ENCODE measurements at regions not wholly inside any gene's neighbourhood (a gene's known extent, or its start where the extent isn't known, plus 50 kb on each side); places are given as distances from the start of the nearest gene placed in this dataset.

DNA sequence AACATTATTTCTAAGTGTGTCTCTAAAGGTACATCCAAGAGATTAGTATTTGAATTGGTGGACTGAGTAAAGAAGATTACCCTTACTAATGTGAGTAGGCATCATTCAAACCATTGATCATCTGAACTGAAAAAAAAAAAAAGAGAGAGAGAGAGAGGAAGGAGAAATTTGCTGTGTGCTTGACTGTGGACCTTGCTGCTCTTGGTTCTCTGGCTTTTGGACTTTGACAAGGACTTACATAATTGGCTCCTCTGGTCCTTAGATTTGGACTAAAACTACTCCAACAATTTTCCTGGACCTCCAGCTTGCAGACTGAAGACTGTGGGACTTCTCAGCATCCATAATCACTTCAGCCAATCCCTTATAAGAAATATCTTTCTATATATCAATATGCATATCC, 1091.9 kb upstream of the EDIL3 start:
- Histone ChIP-seq H3K27ac (ENCODE audit: low read length) (no peak overlapping the region), H3K4me1 (ENCODE audit: insufficient read depth, low read length) (no peaks in the 10 kb centered on the region), H3K4me3 (ENCODE audit: low read length) (no peak overlapping the region), H3K27me3 (ENCODE audit: insufficient read depth, low read length) (no peaks in the 10 kb centered on the region), H3K9me3 (ENCODE audit: insufficient read depth, low read depth, low read length) (0 out of 2 replicates have a peak, but pooled peaks cover 5% of the 10 kb centered on the region), H3K9ac (ENCODE audit: low read depth, low read length) (no peak overlapping the region), H3K36me3 (ENCODE audit: insufficient read depth, low read depth, low read length) (no peaks in the 10 kb centered on the region)

DNA sequence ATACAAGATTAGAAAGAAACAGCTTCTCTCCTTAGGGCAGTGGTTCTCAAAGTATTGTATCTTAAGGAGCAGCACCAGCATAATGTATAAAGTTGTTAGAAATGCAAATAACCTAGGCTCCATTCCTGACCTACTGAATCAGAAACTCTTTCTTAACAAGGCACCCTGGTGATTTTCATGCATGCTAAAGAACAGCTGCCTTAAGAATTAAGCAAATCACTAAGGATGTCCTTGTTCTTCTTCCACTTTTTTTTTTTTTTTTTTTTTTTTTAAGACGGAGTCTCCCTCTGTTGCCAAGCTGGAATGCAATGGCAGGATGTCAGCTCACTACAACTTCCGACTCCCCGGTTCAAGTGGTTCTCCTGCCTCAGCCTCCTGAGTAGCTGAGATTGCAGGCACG, 1095.2 kb upstream of the EDIL3 start:
- no peak overlapping the region for H3K27ac ChIP-seq (ENCODE audit: low read length)
- H3K9ac ChIP-seq (ENCODE audit: low read depth, low read length), result no peak overlapping the region
- no peaks in the 10 kb centered on the region for H3K4me1 ChIP-seq (ENCODE audit: insufficient read depth, low read length)
- no peaks in the 10 kb centered on the region for H3K36me3 ChIP-seq (ENCODE audit: insufficient read depth, low read depth, low read length)
- H3K4me3 ChIP-seq (ENCODE audit: low read length), result no peak overlapping the region
- H3K9me3 ChIP-seq (ENCODE audit: insufficient read depth, low read depth, low read length), result peaks cover 30% of the 10 kb centered on the region
- no peaks in the 10 kb centered on the region for H3K27me3 ChIP-seq (ENCODE audit: insufficient read depth, low read length)

DNA sequence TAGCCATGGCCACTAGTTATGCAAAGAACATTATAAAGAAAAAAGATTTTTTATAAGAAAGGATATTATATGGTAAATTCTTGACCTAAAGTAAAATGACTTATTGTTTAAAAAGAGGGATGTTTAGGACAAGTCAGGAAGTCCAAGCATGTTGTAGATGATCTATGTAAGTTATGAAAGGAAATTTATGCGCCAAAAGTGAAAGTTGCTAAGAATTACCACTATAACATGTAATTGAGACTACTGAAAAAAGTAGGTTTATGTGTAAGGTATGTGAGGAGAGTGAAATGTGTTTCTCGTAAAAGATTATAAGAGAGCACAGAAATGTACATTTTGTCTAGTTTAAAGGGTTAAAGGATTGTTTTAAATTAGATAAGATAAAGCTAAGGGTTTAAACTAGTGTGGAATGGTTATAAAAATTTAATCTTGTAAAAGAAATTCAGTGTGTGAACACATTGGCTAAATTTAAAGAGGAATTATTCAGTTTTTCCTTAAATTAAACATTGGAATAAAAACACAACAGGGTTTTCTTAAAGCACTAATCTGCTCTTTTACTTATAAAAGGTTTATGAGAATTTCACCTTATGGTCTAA, 1100.4 kb upstream of the EDIL3 start:
- no peaks in the 10 kb centered on the region for H3K27me3 ChIP-seq (ENCODE audit: insufficient read depth, low read length)
- H3K4me3 ChIP-seq (ENCODE audit: low read length), result no peak overlapping the region
- H3K9ac ChIP-seq (ENCODE audit: low read depth, low read length), result no peak overlapping the region
- peaks cover 49% of the 10 kb centered on the region for H3K9me3 ChIP-seq (ENCODE audit: insufficient read depth, low read depth, low read length)
- H3K4me1 ChIP-seq (ENCODE audit: insufficient read depth, low read length), result no peaks in the 10 kb centered on the region
- H3K36me3 ChIP-seq (ENCODE audit: insufficient read depth, low read depth, low read length), result no peaks in the 10 kb centered on the region
- no peak overlapping the region for H3K27ac ChIP-seq (ENCODE audit: low read length)

DNA sequence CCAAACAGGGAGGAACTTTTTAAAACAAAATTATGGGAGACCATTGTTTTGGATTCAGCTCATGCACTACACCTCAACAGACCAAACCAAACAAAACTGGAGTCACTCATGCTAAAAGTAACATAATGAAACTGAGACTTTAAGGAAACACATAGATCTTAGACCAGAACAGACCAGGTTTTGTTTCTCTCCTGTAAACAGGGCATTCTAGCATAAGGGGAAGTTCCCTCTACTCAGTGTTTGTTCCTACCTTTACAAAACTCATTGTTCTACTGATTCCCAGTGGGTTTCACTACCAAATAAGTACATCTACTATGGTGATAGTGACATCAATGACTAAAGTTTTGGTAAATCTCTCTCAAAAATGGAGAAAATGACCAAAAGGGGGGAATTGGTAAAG, 1103.6 kb upstream of the EDIL3 start:
- no peaks in the 10 kb centered on the region for H3K27me3 ChIP-seq (ENCODE audit: insufficient read depth, low read length)
- H3K4me1 ChIP-seq (ENCODE audit: insufficient read depth, low read length), result no peaks in the 10 kb centered on the region
- no peak overlapping the region for H3K27ac ChIP-seq (ENCODE audit: low read length)
- no peaks in the 10 kb centered on the region for H3K36me3 ChIP-seq (ENCODE audit: insufficient read depth, low read depth, low read length)
- H3K9ac ChIP-seq (ENCODE audit: low read depth, low read length), result no peak overlapping the region
- no peak overlapping the region for H3K4me3 ChIP-seq (ENCODE audit: low read length)
- peaks cover 34% of the 10 kb centered on the region for H3K9me3 ChIP-seq (ENCODE audit: insufficient read depth, low read depth, low read length)

DNA sequence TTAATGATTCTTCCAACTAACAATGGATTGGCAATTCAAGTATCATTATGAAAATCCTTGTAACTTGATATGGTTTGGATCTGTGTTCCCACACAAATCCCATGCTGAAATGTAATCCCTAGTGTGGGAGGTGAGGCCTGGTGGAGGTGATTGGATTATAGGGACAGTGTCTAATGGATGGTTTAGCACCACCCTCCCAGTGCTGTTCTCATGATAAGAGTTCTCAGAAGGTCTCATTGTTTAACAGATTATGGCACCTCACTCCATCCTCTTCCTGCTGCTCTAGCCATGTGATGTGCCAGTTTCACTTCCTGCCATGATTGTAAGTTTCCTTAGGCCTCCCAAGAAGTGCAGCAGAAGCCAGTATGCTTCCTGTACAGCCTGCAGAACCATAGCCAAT, 1116.2 kb upstream of the EDIL3 start:
- Histone ChIP-seq H3K9ac (ENCODE audit: low read depth, low read length) (no peak overlapping the region), H3K27me3 (ENCODE audit: insufficient read depth, low read length) (no peaks in the 10 kb centered on the region), H3K9me3 (ENCODE audit: insufficient read depth, low read depth, low read length) (no peaks in the 10 kb centered on the region), H3K27ac (ENCODE audit: low read length) (no peak overlapping the region), H3K4me1 (ENCODE audit: insufficient read depth, low read length) (no peaks in the 10 kb centered on the region), H3K36me3 (ENCODE audit: insufficient read depth, low read depth, low read length) (no peaks in the 10 kb centered on the region), H3K4me3 (ENCODE audit: low read length) (no peak overlapping the region)

DNA sequence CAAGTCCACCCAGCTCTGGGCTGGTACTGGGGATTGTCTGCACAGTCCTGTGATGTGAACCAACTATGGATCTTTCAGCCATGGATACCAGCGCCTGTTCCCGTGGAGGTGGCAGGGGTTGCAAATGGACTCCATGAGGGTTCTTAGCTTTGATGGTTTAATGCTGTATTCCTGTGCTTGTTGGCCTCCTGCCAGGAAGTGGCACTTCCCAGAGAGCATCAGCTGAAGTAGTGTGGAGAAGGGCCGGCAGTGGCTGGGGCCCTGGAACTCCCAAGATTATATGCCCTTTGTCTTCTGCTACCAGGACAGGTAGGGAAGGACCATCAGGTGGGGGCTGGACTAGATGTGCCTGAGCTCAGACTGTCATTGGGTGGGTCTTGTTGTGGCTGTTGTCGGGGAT, 1104.8 kb upstream of the COX7C start:
- no peaks in the 10 kb centered on the region for H3K36me3 ChIP-seq (ENCODE audit: insufficient read depth, low read depth, low read length)
- no peak overlapping the region for H3K9ac ChIP-seq (ENCODE audit: low read depth, low read length)
- no peaks in the 10 kb centered on the region for H3K27me3 ChIP-seq (ENCODE audit: insufficient read depth, low read length)
- no peak overlapping the region for H3K27ac ChIP-seq (ENCODE audit: low read length)
- no peaks in the 10 kb centered on the region for H3K9me3 ChIP-seq (ENCODE audit: insufficient read depth, low read depth, low read length)
- no peaks in the 10 kb centered on the region for H3K4me1 ChIP-seq (ENCODE audit: insufficient read depth, low read length)
- no peak overlapping the region for H3K4me3 ChIP-seq (ENCODE audit: low read length)

DNA sequence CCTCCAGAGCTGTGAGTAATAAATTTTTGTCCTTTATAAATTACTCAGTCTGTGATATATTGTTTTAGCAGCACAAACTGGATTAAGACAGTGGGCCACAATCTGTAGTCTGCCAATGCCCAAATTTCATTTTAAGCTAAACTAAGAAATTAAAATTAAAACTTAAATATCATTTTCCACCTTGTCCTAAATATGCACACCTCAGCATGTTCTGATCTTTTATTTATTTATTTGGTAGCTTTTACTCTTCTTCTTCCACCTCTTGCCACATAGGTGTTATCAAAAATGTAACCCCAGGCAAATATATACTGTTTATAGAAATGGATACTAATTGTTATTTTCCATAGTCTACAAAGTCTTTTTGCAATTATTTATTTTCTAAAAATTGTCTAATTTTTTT, 1102.2 kb upstream of the COX7C start:
- H3K4me1 ChIP-seq (ENCODE audit: insufficient read depth, low read length), result no peaks in the 10 kb centered on the region
- no peak overlapping the region for H3K9ac ChIP-seq (ENCODE audit: low read depth, low read length)
- no peaks in the 10 kb centered on the region for H3K27me3 ChIP-seq (ENCODE audit: insufficient read depth, low read length)
- H3K36me3 ChIP-seq (ENCODE audit: insufficient read depth, low read depth, low read length), result no peaks in the 10 kb centered on the region
- no peak overlapping the region for H3K27ac ChIP-seq (ENCODE audit: low read length)
- H3K4me3 ChIP-seq (ENCODE audit: low read length), result no peak overlapping the region
- no peaks in the 10 kb centered on the region for H3K9me3 ChIP-seq (ENCODE audit: insufficient read depth, low read depth, low read length)

DNA sequence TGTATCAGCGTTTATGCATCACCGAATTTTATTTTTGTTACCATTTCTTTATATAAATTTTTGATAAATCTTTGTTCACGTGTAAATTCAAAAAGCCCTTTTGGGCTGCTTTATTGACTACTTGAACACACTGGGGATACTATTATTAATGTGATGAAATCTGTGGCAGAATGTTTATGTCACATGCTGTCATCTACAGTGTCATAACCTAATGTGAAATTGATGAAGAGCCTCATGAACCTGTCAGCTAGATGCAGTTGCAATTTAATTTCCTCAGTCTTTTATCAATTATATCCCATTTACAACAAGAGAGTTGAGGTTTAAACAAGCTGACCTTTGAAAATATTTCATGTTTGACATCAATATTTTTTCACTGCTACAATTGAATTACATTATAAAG, 1100.4 kb upstream of the COX7C start:
- H3K27ac ChIP-seq (ENCODE audit: low read length), result no peak overlapping the region

DNA sequence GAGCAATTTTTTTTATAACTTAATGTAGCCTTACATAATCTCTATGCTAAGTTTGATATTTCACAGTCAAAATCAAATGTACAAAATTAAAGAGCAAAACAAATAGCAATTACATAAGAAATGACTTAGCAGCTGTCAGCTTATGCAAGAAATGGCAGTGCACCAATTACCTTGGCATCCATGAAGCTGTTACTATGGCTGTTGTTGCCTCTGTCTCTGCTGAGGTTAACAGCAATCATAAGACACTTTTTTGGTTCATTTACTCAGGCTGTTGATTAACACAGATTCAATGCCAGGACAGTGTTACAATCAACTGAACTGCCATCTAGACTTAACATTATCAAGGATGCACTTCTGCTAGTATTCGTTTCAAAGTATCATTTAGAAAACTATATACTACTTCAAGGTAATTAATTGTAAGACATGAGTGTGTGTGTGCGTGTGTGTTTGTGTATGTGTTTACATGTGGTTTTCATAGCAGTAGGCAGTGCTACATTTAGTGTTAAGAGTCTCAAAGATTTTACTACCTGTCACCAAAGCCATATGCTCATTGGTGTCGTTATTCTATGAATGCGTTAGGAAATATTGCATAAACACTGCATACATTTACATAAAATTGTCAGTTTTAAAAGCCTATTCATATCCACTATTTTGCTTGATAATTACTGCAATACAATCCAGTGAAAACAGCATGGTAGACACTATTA, 1084.2 kb upstream of the COX7C start:
- Histone ChIP-seq H3K4me1 (ENCODE audit: insufficient read depth, low read length) (no peaks in the 10 kb centered on the region), H3K9ac (ENCODE audit: low read depth, low read length) (no peak overlapping the region), H3K36me3 (ENCODE audit: insufficient read depth, low read depth, low read length) (no peaks in the 10 kb centered on the region), H3K27me3 (ENCODE audit: insufficient read depth, low read length) (no peaks in the 10 kb centered on the region), H3K4me3 (ENCODE audit: low read length) (no peak overlapping the region), H3K9me3 (ENCODE audit: insufficient read depth, low read depth, low read length) (no peaks in the 10 kb centered on the region), H3K27ac (ENCODE audit: low read length) (no peak overlapping the region)

More for the DNA sequence above, 1100.4 kb upstream of the COX7C start:
- Histone ChIP-seq H3K36me3 (ENCODE audit: insufficient read depth, low read depth, low read length) (no peaks in the 10 kb centered on the region), H3K27me3 (ENCODE audit: insufficient read depth, low read length) (no peaks in the 10 kb centered on the region), H3K4me3 (ENCODE audit: low read length) (no peak overlapping the region), H3K9ac (ENCODE audit: low read depth, low read length) (no peak overlapping the region), H3K9me3 (ENCODE audit: insufficient read depth, low read depth, low read length) (no peaks in the 10 kb centered on the region), H3K4me1 (ENCODE audit: insufficient read depth, low read length) (no peaks in the 10 kb centered on the region)

DNA sequence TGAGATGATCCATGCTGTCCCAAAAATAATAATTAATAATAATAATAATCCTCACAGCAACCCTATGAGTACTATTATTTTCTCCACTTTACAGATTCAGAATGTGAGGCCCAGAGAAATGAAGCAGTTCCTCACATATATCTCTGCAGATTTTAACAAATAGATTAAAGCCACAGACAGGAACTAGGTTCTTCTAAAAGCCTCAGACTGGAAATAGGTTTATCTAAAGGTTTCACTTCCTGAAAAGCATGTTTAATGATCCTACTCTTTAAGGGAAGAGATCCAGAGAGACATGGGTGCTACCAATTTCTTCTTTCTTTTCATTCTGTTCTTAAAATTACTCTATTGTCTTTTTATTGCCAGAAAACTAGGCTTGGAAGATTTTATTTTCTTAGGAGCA, 1079.4 kb upstream of the COX7C start:
- Histone ChIP-seq H3K27ac (ENCODE audit: low read length) (no peak overlapping the region), H3K4me3 (ENCODE audit: low read length) (no peak overlapping the region), H3K9me3 (ENCODE audit: insufficient read depth, low read depth, low read length) (no peaks in the 10 kb centered on the region), H3K27me3 (ENCODE audit: insufficient read depth, low read length) (no peaks in the 10 kb centered on the region), H3K9ac (ENCODE audit: low read depth, low read length) (no peak overlapping the region), H3K36me3 (ENCODE audit: insufficient read depth, low read depth, low read length) (no peaks in the 10 kb centered on the region), H3K4me1 (ENCODE audit: insufficient read depth, low read length) (no peaks in the 10 kb centered on the region)

DNA sequence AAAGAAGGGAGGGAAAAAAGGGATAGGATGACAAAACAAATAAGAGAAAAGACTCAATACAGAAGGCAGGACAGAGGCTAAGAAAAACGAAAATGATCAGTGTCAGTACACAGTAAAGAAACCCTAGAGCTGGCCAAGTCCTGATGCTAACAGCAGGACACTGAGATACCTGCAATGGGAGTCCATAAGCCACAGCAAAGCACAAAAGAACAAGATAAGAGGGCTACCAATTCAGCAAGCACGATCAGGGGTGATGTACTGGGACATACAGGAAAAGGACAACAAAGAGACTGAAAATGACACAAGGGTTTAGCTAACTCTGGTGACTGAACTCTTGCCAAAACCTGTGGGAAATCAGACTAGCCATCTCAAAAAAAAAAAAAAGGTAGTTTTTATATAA, 1072.6 kb upstream of the COX7C start:
- Histone ChIP-seq H3K36me3 (ENCODE audit: insufficient read depth, low read depth, low read length) (no peaks in the 10 kb centered on the region), H3K9ac (ENCODE audit: low read depth, low read length) (no peak overlapping the region), H3K27me3 (ENCODE audit: insufficient read depth, low read length) (no peaks in the 10 kb centered on the region), H3K9me3 (ENCODE audit: insufficient read depth, low read depth, low read length) (no peaks in the 10 kb centered on the region; the same call in 1 of the 2 replicates), H3K27ac (ENCODE audit: low read length) (no peak overlapping the region), H3K4me3 (ENCODE audit: low read length) (no peak overlapping the region), H3K4me1 (ENCODE audit: insufficient read depth, low read length) (peaks cover 4% of the 10 kb centered on the region; the same call in 1 of the 2 replicates)

DNA sequence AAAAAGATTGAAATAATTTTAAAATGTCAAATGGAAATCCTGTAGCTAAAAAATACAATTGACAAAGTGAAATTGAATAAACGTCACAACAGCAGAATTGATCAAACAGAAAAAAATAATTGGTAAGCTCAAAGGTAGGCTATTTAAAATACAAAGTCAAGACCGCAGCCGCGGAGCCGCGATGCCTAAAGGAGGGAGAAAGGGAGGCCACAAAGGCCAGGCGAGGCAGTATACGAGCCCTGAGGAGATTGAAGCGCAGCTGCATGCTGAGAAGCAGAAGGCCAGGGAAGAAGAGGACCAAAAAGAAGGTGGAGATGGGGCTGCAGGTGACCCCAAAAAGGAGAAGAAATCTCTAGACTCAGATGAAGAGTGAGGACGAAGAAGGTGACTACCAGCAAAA, 1068.5 kb upstream of the COX7C start:
- no peaks in the 10 kb centered on the region for H3K36me3 ChIP-seq (ENCODE audit: insufficient read depth, low read depth, low read length)
- no peak overlapping the region for H3K9ac ChIP-seq (ENCODE audit: low read depth, low read length)
- peaks cover 4% of the 10 kb centered on the region; the same call in 1 of the 2 replicates for H3K4me1 ChIP-seq (ENCODE audit: insufficient read depth, low read length)
- peaks cover 1% of the 10 kb centered on the region; the same call in 1 of the 2 replicates for H3K9me3 ChIP-seq (ENCODE audit: insufficient read depth, low read depth, low read length)
- no peak overlapping the region for H3K27ac ChIP-seq (ENCODE audit: low read length)
- no peak overlapping the region for H3K4me3 ChIP-seq (ENCODE audit: low read length)
- no peaks in the 10 kb centered on the region for H3K27me3 ChIP-seq (ENCODE audit: insufficient read depth, low read length)
